ENCODE measurements at regions not wholly inside any gene's neighbourhood (a gene's known extent, or its start where the extent isn't known, plus 50 kb on each side); places are given as distances from the start of the nearest gene placed in this dataset.

DNA sequence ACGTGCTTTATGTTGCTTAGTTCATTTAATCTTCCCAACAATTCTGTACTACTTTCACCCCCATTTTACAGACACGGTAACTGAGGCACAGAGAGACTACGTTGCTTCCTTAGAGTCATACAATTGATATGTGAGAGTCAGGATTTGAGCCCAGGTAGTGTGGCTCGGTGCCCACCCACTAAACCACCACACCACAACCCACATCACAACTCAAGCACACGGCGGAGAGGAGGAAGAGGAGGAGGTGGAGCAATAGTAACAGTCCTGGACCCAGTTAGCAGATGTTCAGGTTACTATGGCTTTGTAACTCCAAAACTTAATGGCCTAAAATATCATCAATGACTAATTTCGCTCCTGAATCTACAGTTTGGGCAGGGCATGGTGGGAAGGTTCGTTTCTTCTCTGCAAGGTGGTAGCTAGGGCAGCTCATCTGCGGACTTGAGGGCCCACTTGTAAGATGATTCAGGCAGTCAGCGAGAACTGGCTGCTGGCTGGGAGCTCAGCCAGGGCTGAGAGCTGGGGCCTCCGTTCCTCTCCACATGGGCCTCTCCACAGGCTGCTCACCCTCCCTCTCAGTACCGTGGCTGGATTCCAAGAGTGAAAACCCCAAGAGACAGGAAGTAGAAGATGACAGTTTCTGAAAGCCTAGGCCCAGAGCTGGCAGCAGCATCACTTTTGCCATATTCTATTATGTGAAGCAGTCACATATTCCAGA lies 167.1 kb downstream of the ZFP36L2 start (continued):
- TF ChIP-seq, protein P1, sequence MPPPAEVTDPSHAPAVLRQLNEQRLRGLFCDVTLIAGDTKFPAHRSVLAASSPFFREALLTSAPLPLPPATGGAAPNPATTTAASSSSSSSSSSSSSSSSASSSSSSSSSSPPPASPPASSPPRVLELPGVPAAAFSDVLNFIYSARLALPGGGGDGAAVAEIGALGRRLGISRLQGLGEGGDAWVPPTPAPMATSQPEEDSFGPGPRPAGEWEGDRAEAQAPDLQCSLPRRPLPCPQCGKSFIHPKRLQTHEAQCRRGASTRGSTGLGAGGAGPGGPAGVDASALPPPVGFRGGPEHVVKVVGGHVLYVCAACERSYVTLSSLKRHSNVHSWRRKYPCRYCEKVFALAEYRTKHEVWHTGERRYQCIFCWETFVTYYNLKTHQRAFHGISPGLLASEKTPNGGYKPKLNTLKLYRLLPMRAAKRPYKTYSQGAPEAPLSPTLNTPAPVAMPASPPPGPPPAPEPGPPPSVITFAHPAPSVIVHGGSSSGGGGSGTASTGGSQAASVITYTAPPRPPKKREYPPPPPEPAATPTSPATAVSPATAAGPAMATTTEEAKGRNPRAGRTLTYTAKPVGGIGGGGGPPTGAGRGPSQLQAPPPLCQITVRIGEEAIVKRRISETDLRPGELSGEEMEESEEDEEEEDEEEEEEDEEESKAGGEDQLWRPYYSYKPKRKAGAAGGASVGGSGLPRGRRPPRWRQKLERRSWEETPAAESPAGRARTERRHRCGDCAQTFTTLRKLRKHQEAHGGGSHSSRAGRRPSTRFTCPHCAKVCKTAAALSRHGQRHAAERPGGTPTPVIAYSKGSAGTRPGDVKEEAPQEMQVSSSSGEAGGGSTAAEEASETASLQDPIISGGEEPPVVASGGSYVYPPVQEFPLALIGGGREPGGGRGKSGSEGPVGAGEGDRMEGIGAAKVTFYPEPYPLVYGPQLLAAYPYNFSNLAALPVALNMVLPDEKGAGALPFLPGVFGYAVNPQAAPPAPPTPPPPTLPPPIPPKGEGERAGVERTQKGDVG (CRISPR knock-in tag; IDR thresholded peaks at IDR 0.05): no peak
- no peak for TF ChIP-seq NFYA (IDR thresholded peaks at IDR 0.05; ENCODE audit: borderline replicate concordance, low read depth, low read length)
- TF ChIP-seq STAT3 (IDR thresholded peaks at IDR 0.05; ENCODE audit: low read depth, low read length): no peak
- TF ChIP-seq DPF2 (IDR thresholded peaks at IDR 0.05): peak; percentile 54; the same call in 1 of the 2 replicates

DNA sequence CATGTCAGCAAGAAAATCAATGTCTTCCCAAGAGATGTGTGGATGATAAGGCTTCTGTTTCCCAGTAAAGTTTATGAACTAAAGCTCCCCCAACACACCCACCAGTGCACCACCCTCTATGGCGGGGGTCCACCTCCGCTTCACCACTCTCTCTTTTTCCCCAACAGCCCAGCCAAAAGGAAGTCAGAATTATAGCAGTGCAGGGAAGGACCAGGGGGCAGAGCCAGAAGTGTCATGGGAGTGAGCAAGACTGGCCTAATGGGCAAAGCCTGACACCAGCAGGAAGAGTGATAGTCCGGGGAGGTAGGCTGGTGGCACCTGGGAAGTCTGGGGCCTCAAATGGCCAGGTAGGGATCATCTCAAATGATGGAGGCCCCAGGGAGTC lies 167.7 kb downstream of the ZFP36L2 start:
- BruUV-seq (replicated peaks): no TSS peak
- Histone ChIP-seq H3K79me2 (ENCODE audit: control insufficient read depth, insufficient read depth, low read length) (no peaks in the 10 kb centered on the region), H3K36me3 (ENCODE audit: control insufficient read depth in 2 of 2, insufficient read depth in 2 of 2, low read length in 1 of 2) (no peaks in the 10 kb centered on the region), H4K20me1 (ENCODE audit: control insufficient read depth, insufficient read depth) (no peaks in the 10 kb centered on the region; the same call in 1 of the 2 replicates), H3K9me3 (replicated peaks; ENCODE audit: control insufficient read depth, insufficient read depth, low read length) (0 out of 3 replicates have a peak, but pooled peaks cover 2% of the 10 kb centered on the region), H3K4me2 (ENCODE audit: control insufficient read depth, insufficient read depth) (no peak overlapping the region), H3K27ac (ENCODE audit: control insufficient read depth, insufficient read depth) (no peak overlapping the region), H3K4me3 (no peak overlapping the region), H3K4me1 (ENCODE audit: control insufficient read depth, insufficient read depth, low read length) (peaks cover 13% of the 10 kb centered on the region), H3K9ac (ENCODE audit: control insufficient read depth, insufficient read depth, low read length) (no peak overlapping the region), H2AFZ (ENCODE audit: control insufficient read depth, low read depth, low read length) (no peak overlapping the region; the same call in 1 of the 2 replicates), H3K27me3 (replicated peaks in 1 of 2; ENCODE audit: control insufficient read depth in 2 of 2, insufficient read depth in 2 of 2, low read length in 1 of 2) (no peaks in the 10 kb centered on the region; a peak in 1 of 4 replicates)
- intact Hi-C loops (cut with micrococcal nuclease; ENCODE audit: unreplicated experiment) (no loop called here), in situ Hi-C loops (cut with MboI) (no loop called here)
- RAD21 ChIA-PET (ENCODE audit: unreplicated experiment): no interaction called here
- FAIRE-seq: no peak
- CTCF ChIA-PET: interaction anchor here (0.6 kb wide), 1 partner anchor 83 kb away, joined by 4 read pairs; no protein-coding TSS in a partner anchor
- no peak for DNase-seq (ENCODE audit: low read depth, low spot score)
- 95% methylated on average over 3 of the region's 3 CpGs for WGBS (ENCODE audit: insufficient coverage, insufficient replicate concordance, low lambda C conversion rate, missing lambda C conversion rate)
- TF ChIP-seq STAT1 (conservative IDR thresholded peaks at IDR 0.05): no peak
- TF ChIP-seq EED (IDR thresholded peaks at IDR 0.05; ENCODE audit: low read depth): no peak
- TF ChIP-seq SMARCA5 (IDR thresholded peaks at IDR 0.05): no peak
- no peak for TF ChIP-seq SMAD5 (IDR thresholded peaks at IDR 0.05; ENCODE audit: low read depth)
- no peak for TF ChIP-seq MYB (IDR thresholded peaks at IDR 0.05; ENCODE audit: borderline replicate concordance, low read depth, low read length)
- ATAC-seq: no peak
- SMC1A ChIA-PET (ENCODE audit: uncharacterized antibody, unreplicated experiment): interaction anchor here (1.0 kb wide), 1 partner anchor 463 kb away, joined by 3 read pairs; no protein-coding TSS in a partner anchor
- POLR2A ChIA-PET: no interaction called here
